MCF 10A (cell line): ENCODE measurements at regions not wholly inside any gene's neighbourhood (a gene's known extent, or its start where the extent isn't known, plus 50 kb on each side); places are given as distances from the start of the nearest gene placed in this dataset.

ENCODE experiments used
- BruUV-seq: library from RNA; stranded (reverse); fragments of 400-500 nt; replicated peaks from 2 replicates; lab custom pipeline; 2021; lab: Mats Ljungman, UMichigan
- CTCF ChIA-PET: fragments of 300-600 bp; sonication (Branson Sonifier 250); formaldehyde crosslinking; extraction: SDS; loops from one replicate; lab custom pipeline; 2021; ENCODE audit warnings: antibody characterized with exemption, inconsistent platforms; lab: Yijun Ruan, JAX
- POLR2A ChIA-PET: fragments of 300-600, 350-650 bp; sonication (Branson Sonifier 250); formaldehyde crosslinking; extraction: SDS; loops from one replicate; lab custom pipeline; 2020; ENCODE audit warnings: antibody characterized with exemption, inconsistent platforms; lab: Yijun Ruan, JAX
- DNase-seq: peaks from one replicate; pipeline ENCODE4 v3.0.0-alpha.2; 2018; ENCODE audit not compliant: unreplicated experiment
- H3K27ac Mint-ChIP-seq: one replicate; pipeline ENCODE4 v1.8.0; 2022; ENCODE audit warnings: mild to moderate bottlenecking, low read depth, mixed read lengths; ENCODE audit not compliant: unreplicated experiment
- H3K27me3 Mint-ChIP-seq: one replicate; pipeline ENCODE4 v1.8.0; 2022; ENCODE audit warnings: mixed read lengths; ENCODE audit not compliant: insufficient read depth, unreplicated experiment
- H3K36me3 Mint-ChIP-seq: one replicate; pipeline ENCODE4 v1.8.0; 2022; ENCODE audit warnings: mild to moderate bottlenecking, moderate library complexity, mixed read lengths; ENCODE audit not compliant: insufficient read depth, unreplicated experiment
- H3K4me1 Mint-ChIP-seq: one replicate; pipeline ENCODE4 v1.8.0; 2022; ENCODE audit warnings: mixed read lengths; ENCODE audit not compliant: insufficient read depth, unreplicated experiment
- H3K4me3 Mint-ChIP-seq: one replicate; pipeline ENCODE4 v1.8.0; 2022; ENCODE audit warnings: mild to moderate bottlenecking, moderate library complexity, mixed read lengths; ENCODE audit not compliant: unreplicated experiment
- H3K9me3 Mint-ChIP-seq: one replicate; pipeline ENCODE4 v1.8.0; 2022; ENCODE audit warnings: mixed read lengths; ENCODE audit not compliant: unreplicated experiment
- CTCF ChIP-seq: fragments of 200-600 bp; IDR thresholded peaks from one replicate; pipeline ENCODE4 v1.8.0; 2022; ENCODE audit warnings: antibody characterized with exemption, mild to moderate bottlenecking; ENCODE audit not compliant: unreplicated experiment
- intact Hi-C: fragments of 100-400 bp; cut with micrococcal nuclease; formaldehyde crosslinking; loops from 2 replicates; pipeline ENCODE4 v1.14.1; 2022

GRCh38 chr12:111081600-111081999, 161.2 kb upstream of the MYL2 start:
- peaks cover 6% of the 10 kb centered on the region for H3K36me3 Mint-ChIP-seq
- DNase-seq, result no peak
- H3K9me3 Mint-ChIP-seq, result no peaks in the 10 kb centered on the region
- POLR2A ChIA-PET, result no interaction called here
- CTCF ChIA-PET, result no interaction called here
- H3K27me3 Mint-ChIP-seq, result peaks cover 46% of the 10 kb centered on the region
- intact Hi-C loops, result no loop called here
- H3K27ac Mint-ChIP-seq, result no peak overlapping the region
- BruUV-seq, result no TSS peak
- H3K4me3 Mint-ChIP-seq, result no peak overlapping the region
- no peaks in the 10 kb centered on the region for H3K4me1 Mint-ChIP-seq
- no peak for TF ChIP-seq CTCF

GRCh38 chr12:111078731-111079130, 158.4 kb upstream of the MYL2 start:
- Mint-ChIP-seq H3K4me3 (no peak overlapping the region), H3K9me3 (no peaks in the 10 kb centered on the region), H3K27ac (no peak overlapping the region), H3K27me3 (peaks cover 42% of the 10 kb centered on the region), H3K4me1 (no peaks in the 10 kb centered on the region), H3K36me3 (peaks cover 6% of the 10 kb centered on the region)
- no TSS peak for BruUV-seq
- CTCF ChIA-PET, result interaction anchor here (0.7 kb wide), 1 partner anchor 15 kb away, joined by 3 read pairs; no protein-coding TSS in a partner anchor
- intact Hi-C loops, result no loop called here
- POLR2A ChIA-PET, result no interaction called here
- no peak for TF ChIP-seq CTCF
- no peak for DNase-seq

- BruUV-seq, result no TSS peak
- CTCF ChIA-PET, result no interaction called here
- intact Hi-C loops, result no loop called here
- no peak overlapping the region for H3K4me3 Mint-ChIP-seq
- no peak for DNase-seq
- H3K36me3 Mint-ChIP-seq, result peaks cover 6% of the 10 kb centered on the region
- peaks cover 23% of the 10 kb centered on the region for H3K27me3 Mint-ChIP-seq
- H3K9me3 Mint-ChIP-seq, result peaks cover 4% of the 10 kb centered on the region
- H3K4me1 Mint-ChIP-seq, result no peaks in the 10 kb centered on the region
- H3K27ac Mint-ChIP-seq, result no peak overlapping the region
- no peak for TF ChIP-seq CTCF
- POLR2A ChIA-PET, result no interaction called here
Observed at GRCh38 chr12:111076611-111077451, 156.5 kb upstream of the MYL2 start.

GRCh38 chr12:111076199-111076598, 155.8 kb upstream of the MYL2 start:
- TF ChIP-seq CTCF, result no peak
- BruUV-seq, result no TSS peak
- Mint-ChIP-seq H3K4me1 (no peaks in the 10 kb centered on the region), H3K9me3 (peaks cover 7% of the 10 kb centered on the region), H3K27ac (no peak overlapping the region), H3K36me3 (peaks cover 6% of the 10 kb centered on the region), H3K4me3 (no peak overlapping the region), H3K27me3 (peaks cover 16% of the 10 kb centered on the region)
- POLR2A ChIA-PET, result interaction anchor here (1.3 kb wide), 1 partner anchor 23 kb away, joined by 3 read pairs; no protein-coding TSS in a partner anchor
- DNase-seq, result no peak
- CTCF ChIA-PET, result no interaction called here
- intact Hi-C loops, result no loop called here
